Activated CD4-positive, alpha-beta T cell treated with anti-CD3 and anti-CD28 coated beads, Interleukin-2, Interleukin-4, amounts not matched to agents 100 ng/mL and 50 ng/mL, durations not matched to agents 16 hours and 8 hours (primary cell): ENCODE measurements at regions not wholly inside any gene's neighbourhood (a gene's known extent, or its start where the extent isn't known, plus 50 kb on each side); places are given as distances from the start of the nearest gene placed in this dataset.

Experiments
- DNase-seq: peaks from one replicate; pipeline ENCODE4 v3.0.0-alpha.2; 2020; ENCODE audit warnings: low spot score

GRCh38 chr6:6524951-6525350 lies 63.6 kb upstream of the LY86 start:
- DNase-seq = no peak

GRCh38 chr6:6525933-6526332 lies 62.6 kb upstream of the LY86 start:
- no peak for DNase-seq

GRCh38 chr6:6529275-6529674 lies 59.2 kb upstream of the LY86 start:
- DNase-seq = no peak

- DNase-seq = no peak
Observed at GRCh38 chr6:6533176-6533575, 55.3 kb upstream of the LY86 start.

- no peak for DNase-seq
Observed at GRCh38 chr6:6534399-6534798, 54.1 kb upstream of the LY86 start.

GRCh38 chr6:6537488-6538260 lies 50.8 kb upstream of the LY86 start:
- no peak for DNase-seq

GRCh38 chr6:6538261-6538660 lies 50.3 kb upstream of the LY86 start:
- no peak for DNase-seq
